Femur (tissue), 1 donor: ENCODE measurements at regions not wholly inside any gene's neighbourhood (a gene's known extent, or its start where the extent isn't known, plus 50 kb on each side); places are given as distances from the start of the nearest gene placed in this dataset.
"Not testable (repeated sequence)": the region's sequence is repeated elsewhere in the genome, so short reads cannot be mapped to it uniquely, and the experiment has no call there.

ENCODE experiments used
- DNase-seq: peaks from one replicate; pipeline ENCODE4 v3.0.0-alpha.2; 2017

DNA sequence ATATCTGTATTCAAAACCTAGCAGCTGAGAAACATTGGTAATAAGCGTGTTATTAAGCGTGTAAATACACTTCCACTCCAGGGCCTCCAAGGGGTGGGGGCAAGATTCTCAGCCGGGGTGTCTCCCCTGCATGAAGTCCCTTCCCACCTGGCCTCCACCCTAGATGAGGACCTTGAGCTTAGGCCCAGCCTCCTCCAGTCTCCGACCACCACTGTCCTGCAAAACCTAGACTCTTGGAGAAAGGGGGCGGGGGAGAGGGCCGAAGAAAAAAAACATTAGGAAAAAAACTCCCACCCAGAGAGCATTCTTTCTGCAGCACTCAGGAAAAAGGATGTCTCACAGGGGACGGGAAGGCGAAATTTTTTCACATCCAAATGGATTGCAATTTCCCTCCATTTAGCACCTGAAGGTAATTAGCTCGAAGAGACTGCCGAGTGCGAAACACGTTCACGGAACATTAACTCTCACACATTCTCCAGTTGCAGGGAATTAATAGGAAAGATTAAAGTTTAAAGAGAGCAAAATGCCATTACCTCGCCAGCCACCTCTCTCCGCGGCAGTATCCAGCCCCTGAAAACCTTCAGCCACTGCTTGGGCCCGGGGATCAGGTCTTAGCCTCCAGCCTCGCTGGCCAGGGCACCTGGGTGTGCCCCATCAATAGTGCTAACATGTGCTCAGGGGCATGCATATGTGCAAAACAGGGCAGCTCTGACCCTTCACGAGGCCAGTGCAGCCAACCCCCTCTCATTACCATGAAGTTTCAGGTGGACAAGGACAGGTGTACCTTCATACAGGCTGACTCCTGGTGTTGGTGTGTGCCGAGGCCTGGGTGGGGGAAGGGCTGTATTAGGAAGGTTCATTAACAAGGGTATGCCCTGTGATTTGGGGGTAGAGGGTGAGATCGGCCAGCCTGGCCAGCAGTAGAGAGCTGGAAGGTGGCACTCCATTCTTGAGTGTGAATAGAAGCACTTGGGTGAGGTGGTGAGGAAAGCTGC is 77.2 kb downstream of the HIF1AN start:
- DNase-seq, result no peak

DNA sequence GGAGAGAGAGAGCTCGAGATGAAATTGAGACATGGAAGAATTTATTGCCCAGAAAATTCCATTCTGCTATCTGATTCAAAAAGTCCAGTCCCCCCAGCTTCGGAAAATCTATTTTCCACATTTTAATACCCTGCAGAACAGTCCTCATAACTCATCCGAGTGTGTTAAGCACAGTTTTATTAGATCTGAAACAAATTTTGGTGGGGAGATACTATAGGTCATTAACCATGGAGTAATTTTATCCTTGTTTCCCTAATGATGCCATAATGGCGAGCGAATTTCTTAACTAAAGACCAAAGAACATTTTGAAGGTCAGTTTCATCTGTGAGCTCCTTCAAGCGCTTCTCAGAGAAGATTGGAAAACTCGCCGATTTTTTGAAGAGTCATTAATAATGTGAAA is 78.1 kb downstream of the HIF1AN start:
- no peak for DNase-seq

DNA sequence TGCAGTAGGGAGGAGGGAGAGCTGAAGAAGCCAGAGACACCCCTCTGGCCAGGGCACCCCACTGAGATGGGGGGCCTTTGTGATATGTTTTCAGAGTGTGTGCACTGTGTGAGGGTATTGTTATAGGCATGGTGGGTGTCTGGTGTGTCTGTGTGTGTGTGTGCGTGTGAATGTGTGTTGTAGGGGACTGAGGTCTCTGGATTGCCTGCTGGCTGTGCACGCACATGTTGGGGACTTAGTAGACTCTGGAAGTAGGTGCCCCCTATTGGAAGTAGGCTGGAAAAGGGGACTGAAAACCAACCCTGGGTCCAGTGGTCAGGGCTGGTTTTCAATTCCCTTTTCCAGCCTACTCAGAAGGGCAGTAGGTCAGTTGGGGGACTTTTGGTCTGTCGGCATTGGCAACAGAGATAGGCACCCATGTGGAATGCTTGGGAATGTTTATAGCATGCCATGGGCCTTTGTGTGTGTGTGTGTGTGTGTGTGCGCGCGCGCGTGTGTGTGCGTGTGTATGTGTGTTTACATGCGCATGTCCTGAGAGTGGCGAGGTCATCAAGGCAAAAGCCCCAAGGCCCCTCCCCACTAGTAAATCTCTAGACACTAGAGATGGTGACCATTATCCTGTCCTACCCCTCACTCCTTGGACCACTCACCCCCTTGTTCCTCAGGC is 78.8 kb downstream of the HIF1AN start:
- no peak for DNase-seq

DNA sequence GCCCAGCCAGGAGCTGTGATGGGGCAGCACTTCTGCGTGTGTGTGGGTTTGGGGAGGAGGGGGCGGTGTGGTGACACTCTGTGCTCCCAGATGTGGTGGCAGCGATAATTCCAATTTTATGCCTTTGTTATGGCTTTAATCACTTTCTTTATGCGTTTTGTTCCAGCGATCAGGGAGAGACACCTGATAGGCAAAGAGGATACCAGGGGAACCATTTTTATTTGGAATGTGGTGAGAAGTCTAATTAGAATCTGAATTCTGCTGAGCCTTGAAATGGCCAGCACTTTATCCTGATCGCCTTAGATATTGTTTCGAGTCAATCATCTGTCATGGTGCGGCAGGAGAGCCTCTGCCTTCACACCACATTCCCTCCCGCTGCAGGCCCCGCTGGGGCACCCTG is 79.5 kb downstream of the HIF1AN start:
- no peak for DNase-seq

DNA sequence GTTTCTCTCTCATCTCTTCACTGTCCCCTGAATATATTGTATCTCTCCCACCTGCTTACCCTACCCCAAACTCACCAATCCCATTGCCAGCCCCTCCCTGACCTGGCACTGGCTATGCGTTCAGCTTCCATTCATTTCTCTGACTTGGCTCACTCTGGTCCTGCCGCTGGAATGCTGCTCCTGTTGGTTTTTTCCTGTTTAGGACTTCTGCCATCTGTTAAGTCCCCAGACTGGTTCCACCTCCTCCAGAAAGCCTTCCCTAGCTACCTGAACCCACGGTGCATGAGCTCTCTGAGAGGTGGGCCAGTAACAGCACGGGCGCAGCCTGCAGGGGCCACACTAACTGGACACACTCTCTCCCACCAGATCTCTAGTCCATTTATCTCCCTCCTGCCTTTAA is 80.2 kb downstream of the HIF1AN start:
- DNase-seq, result no peak

DNA sequence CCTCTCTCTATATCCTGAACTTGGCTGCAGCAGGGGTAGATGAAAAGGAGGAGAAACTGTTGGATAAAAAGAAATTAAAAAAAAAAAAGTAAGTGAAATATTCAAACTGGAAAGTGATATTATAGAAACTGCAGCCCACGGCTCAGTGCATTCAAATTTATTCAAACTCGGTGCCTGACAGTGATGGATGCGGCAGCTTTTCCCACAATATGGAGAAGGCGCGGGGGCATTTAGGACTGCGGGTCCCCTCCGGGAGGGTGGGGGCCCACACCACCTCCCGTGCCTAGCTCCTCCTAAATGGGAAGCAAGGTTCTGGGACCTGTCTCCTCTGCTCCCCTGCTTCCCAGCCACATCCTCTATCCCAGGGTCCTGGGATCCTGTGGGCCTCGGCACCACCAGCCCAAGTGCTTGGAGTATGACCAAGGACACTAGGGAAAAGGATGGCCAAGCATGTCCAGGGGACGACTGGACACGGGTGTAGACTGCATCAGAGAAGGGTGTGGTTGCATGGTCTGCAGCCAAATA is 82.4 kb downstream of the HIF1AN start:
- DNase-seq, result no peak

DNA sequence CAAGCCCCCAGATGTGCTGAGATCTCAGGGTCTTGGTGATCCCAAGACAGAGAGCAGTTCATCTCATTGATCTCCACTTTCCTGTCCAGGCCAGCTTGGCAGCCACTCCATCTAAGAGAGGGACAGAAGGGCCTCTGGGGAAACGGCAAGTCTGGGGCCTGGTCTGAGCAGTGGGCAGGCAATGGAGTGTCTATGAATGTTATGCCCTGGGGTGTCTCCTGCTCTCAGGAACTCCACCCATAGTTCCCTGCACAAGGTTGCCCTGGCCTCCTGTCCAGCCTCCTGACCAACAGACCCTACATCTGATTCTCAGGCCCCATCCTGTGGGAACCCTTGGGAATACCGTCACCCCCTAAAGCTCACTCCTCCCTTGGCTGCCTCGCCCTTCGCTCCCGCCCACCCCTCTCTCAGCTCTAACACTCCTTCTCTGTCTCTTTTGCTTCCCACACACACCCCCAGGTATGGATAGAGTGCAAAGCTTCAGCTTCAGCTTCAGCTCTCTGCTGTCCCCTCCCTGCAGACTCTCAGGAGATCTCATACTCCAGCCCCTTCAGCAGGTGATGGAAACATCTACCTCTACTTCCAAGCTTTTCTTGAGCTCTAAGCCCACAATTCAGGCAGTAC is 83.0 kb downstream of the HIF1AN start:
- no peak for DNase-seq

DNA sequence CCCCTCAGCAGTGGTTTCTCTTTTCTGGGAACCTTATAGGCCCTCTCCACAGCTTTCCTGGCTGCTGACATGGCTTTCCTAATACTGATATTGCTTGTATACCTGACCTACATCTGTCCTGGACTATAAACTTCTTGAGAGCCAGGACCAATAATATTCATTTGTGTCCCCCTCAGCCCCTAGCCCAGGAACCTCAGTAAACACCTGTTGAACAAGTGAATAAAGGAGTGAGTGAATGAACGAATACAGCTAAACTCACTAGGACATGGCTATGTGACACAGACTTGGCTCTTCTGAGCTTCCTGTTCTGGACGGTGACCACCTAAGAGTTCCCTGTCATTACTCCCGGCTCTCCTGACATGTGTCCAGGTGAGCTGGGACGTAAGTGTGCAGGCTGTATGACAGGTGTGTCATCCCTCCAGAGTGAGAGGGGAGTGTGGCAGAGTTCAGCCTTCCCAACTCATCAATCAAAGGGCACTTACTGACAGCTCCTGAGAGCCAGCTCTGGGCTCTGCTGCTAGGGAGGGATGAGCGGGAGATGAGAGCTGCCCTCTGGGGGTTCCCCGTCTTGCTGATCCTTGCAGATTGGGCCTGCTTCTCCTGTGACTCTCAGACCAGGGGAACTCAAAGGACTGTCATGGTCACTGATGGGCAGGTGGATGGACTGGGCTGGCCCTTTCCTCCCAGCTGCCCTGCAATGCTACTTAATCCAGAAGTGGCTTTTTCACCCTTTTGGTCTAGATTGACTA is 84.5 kb downstream of the HIF1AN start:
- no peak for DNase-seq

DNA sequence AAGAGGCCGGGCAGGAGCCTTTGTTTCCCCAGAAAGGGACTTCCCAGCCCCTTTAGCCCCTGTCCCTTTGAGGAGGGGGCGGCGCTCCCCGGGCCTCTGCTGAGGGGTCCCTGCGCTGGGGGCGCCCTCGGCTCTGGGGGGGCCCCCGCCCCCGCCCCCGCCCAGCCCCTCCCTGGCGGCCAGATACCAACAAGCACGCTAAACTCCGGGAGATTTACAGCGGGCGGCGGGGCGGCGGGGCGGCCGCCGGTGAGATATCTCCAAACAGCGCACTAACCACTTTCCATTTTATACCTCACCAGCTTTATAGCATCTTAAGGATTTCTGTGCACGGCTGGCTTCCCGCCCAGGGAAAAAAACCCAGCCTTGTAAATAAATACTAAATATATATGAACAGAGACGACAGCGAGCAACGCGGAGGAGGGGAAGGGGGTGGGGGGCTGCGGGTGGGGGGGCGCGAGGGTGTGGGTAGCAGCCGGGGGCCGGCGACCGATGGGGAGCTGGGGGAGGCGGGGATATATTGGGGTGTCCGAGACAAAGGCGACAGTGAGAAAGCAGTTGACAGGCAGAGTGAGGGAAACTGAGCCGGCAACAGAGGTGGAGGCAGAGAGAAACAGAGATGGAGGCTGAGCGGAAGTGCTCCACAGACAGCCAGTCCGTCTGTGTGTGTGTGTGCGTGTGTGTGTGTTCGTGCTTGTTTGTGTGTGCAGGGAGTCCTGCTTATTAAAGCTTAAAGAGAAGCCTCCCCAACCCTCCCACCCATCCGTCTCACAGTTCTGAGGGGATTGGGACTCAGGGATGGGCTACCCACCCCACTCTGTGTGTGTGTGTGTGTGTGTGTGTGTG is 85.8 kb downstream of the HIF1AN start:
- DNase-seq, result no peak

DNA sequence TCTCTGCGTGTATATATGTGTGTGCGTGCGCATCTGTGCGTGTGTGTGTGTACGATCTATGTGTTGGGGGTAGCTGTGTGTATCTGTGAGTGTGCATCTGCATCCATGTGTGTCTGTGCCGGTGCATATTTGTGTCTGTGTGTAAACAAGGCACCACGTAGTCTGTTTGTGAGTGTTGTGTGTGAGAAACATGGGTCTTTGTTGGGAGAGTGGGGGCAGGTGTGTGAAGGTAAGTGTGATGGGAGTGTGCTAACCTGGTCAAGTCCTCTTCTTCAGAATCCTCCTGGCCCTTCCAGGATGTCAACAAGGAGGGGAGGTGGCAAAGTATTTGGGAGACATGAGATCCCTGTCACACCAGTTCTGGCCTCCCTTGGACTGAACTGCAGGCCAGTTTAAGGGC is 87.2 kb downstream of the HIF1AN start:
- no peak for DNase-seq

DNA sequence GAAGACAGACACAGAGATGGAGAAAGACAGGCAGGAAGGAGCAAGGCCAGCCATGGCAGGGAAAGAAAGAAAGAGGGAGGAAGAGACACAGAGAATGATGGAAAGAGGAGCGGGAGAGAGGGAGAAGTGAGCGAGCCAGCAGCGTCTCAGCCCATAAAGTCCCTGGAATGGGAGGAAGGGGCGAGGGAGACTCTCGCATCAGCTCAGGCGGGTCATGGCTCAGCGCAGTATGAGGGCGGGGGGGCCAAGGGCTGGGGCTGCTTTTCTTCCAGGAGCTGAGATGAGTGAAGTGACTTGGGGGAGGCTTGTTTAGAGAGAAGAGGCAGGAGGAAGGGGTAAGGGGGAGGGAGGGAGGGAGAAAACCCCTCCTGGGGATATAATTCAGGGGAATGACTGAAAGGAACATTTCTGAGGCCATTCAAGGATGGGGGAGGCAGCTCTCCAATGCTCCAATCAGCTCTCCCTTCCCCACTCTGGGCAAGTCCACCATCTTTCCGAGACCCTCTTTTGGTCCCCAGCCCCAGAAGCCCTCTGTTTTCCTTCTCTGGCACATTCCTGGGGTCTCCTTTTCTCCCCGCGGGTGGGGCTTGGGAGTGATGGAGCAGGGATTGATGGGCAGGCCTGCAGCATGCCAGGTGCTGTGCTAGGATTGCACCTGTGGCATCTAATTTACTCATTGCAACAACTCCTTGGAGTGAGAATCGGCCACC is 87.9 kb downstream of the HIF1AN start:
- no peak for DNase-seq

DNA sequence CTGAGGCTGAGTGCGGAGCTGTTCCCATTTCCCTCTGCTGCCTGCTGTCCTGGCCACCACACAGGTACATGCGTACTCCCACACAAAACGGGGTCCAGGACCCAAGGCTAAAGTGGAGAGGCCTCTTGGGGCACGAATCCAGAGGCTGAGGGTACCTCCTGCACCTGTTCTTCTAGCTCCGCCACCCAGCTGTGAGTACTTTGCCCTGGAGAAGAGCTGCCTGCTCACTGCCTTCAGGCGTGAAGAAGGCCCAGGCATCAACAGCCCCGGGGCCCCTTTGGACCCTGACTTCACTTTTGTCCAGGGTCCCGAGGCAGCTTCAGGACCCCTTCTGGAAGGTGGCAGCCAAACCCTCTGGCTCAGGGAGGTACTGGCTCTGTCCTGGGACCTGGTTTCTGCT is 88.6 kb downstream of the HIF1AN start:
- no peak for DNase-seq

DNA sequence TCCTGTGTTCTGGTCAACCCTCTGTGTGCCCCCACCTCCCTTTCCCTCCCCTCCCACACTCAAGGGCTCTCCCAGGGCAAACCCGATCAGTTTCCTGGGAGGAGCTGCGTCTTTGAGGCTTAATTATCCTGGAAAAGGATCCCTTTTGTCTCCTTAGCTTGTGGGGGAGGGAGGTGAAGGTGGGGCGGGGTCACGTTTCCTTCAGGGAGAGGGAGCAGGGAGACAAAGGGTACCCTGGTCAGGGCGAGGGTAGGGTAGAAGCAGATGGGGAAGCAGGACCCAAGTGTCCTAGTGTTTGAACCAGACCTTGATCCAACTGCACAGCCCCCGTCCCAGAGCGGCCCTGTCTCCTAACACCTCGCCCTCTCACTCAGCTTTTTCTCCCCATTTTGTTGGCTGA is 90.1 kb downstream of the HIF1AN start:
- no peak for DNase-seq

DNA sequence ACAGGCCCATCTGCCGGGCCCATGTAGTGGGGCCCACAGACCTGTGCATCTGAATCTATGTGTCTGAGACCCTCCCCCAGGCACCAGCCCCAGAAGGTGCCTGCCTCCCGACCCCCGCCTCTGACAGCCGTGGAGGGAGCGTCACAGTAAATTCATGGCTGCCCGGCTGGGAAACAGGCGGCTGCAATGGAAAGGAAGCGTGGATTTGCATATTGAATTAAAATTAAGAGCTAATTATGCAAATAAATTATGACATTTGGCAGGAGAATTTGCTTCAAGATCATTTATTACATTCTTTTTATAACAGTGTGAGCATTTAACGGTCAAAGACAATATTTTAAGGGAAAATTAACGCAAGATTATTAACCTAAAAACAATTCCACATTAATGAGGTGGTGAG is 92.3 kb downstream of the HIF1AN start:
- DNase-seq, result no peak

DNA sequence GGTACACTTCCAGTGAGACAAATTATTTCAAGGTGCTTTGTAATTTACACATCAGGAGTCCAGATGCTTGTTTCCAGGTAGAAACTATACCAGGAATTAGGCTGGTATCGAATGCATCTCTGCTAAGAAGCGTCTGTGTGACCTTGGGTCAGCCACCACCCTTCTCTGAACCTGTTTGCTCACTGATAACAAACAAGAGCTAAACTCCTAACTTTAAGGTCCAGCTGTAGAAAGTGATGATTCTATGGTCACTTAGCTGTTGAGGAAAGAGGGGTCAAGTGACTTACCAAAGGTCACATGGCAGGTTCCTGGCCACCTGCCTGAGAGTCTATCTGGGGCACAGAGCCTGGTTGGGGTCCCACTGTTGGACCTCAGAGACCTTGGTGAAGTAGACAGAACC is 95.4 kb downstream of the HIF1AN start:
- no peak for DNase-seq

DNA sequence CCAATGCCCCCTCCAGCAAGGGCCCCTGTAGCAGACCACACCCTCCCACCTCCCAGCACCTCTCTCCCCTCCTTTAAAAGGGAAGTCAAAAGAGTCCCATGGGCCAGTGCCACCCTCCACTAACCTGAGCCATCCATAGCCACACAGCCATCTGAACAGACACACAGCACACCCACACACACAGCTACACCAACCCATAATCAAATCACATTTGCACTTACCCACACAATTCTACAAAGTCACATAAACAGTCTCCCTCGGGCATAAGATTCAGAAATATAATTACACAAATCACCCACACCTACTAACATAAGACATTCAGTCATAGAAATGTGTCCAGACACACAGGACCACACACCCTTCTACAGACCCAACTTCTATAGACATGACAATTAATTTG is 96.3 kb downstream of the HIF1AN start:
- no peak for DNase-seq

DNA sequence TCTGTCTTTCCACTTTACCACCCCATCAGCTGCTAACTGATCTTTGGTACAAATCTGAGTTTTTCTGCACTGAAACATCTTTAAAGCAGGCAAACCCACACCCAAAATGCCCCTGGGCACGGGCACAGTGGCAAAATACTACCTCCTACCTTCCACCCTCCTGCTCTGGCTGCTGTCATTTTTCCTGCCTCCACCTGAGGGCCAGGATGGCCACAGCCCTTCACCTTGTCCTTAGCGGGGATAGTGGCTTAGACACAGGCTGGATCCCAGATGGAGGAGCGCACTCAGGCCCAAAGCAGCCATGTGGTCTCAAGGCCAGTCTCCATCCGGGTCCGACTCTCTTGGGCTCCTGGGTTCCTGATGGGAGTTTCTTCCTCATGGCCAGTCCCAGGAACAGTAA is 98.3 kb downstream of the HIF1AN start:
- DNase-seq, result no peak

DNA sequence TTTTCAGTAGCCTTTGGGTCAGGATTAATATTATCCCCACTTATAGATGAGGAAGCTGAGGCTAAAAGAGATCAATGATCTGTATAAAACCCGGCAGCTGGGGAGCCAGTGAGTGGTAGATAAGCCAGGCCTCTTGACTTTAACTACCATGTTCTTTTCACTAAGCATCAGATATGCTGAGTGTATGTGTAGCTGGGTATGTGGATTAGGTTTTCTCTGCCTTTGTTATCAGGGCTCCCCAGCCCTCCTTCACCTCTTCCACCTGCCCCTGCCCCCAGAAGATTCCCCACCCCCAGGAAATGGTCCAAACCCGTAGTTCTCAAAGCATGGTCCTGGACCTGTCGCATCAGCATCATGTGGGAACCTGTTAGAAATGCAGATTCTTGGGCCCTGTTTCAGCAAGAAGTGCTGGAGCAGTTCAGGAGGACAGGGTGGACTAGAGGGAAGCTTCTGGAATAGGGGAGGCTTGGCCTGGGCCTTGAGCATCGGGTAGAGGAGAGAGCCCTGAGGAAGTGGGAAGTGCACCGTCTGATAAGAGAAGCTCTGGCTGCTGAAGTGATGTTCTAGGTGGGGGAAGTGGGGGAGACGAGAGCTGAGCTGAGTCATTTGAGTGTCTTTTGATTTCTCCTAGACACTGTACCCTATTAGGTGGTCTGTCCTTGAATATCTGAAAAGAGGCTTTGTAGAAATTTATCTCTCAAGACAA is 101.3 kb downstream of the HIF1AN start:
- DNase-seq, result no peak

DNA sequence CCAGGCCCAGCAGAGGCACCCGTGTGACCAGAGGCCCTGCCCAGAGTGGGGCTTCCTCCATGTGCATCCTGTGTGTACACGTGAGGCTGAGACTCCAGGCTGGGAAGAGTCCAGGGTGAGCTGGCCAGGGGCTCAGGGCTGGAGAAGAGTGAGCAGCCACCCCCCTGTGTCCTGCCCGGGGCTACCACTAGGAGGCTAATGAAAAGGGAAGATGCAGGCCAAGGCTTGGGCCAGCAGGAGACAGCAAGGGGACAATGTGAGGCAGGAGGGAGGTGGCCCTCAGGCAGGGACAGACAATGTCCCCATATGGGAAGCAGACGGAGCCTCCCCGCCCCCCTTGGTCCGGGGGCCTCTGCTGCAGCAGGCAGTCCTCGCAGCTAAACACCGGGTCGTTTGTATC is 102.0 kb downstream of the HIF1AN start:
- no peak for DNase-seq

DNA sequence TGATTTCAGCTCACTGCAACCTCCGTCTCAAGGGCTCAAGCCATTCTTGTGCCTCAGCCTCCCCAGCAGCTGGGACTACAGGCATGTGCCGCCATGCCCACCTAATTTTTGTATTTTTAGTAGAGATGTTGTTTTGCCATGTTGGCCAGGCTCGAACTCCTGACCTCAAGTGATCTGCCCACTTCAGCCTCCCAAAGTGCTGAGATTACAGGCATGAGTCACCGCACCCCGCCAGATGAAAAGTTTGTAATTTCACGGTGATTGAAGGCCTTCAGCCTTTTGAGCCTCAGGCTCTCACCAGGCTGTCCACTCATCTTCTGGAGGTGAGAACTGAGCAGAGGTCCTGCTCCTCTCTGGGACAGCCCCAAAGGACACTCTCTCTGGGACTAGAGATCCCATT is 103.2 kb downstream of the HIF1AN start:
- DNase-seq, result not testable (repeated sequence)
